Liver (tissue), 8 donors: ENCODE measurements at regions not wholly inside any gene's neighbourhood (a gene's known extent, or its start where the extent isn't known, plus 50 kb on each side); places are given as distances from the start of the nearest gene placed in this dataset.

Experiments used
- DNase-seq: peaks from one replicate; pipeline ENCODE4 v3.0.0-alpha.2; 2017; ENCODE audit warnings: low spot score
- H3K27ac ChIP-seq, 2 donors: one replicate each; pipeline ENCODE4 v1.7.0; 2013; ENCODE audit warnings: inconsistent platforms in 2 of 2, low read length in 2 of 2, control low read depth in 1 of 2, low read depth in 1 of 2, mild to moderate bottlenecking in 1 of 2
- H3K27me3 ChIP-seq, 4 donors: one replicate each; pipeline versions ENCODE4 v1.6.1 to v1.7.0; 2013; ENCODE audit warnings: low read length in 3 of 4, inconsistent platforms in 1 of 4, mild to moderate bottlenecking in 1 of 4, moderate library complexity in 1 of 4; ENCODE audit not compliant: control insufficient read depth in 4 of 4, insufficient read depth in 4 of 4
- H3K36me3 ChIP-seq, 4 donors: one replicate each; pipeline versions ENCODE4 v1.6.1 to v1.7.0; 2013; ENCODE audit warnings: low read length in 3 of 4, mild to moderate bottlenecking in 3 of 4, low read depth in 1 of 4, moderate library complexity in 1 of 4; ENCODE audit not compliant: control insufficient read depth in 4 of 4, insufficient read depth in 3 of 4
- H3K4me1 ChIP-seq, 4 donors: one replicate each; pipeline versions ENCODE4 v1.6.1 to v1.7.0; 2013; ENCODE audit warnings: low read length in 3 of 4, mild to moderate bottlenecking in 3 of 4, moderate library complexity in 1 of 4; ENCODE audit not compliant: control insufficient read depth in 4 of 4, insufficient read depth in 4 of 4
- H3K4me3 ChIP-seq, 3 donors: one replicate each; pipeline versions ENCODE4 v1.6.1 to v1.7.0; 2013; ENCODE audit warnings: low read length in 3 of 3, control low read depth in 1 of 3, low read depth in 1 of 3, mild to moderate bottlenecking in 1 of 3
- H3K9ac ChIP-seq, 2 donors: one replicate each; pipeline ENCODE4 v1.7.0; 2013; ENCODE audit warnings: low read length in 2 of 2, mild to moderate bottlenecking in 2 of 2, moderate library complexity in 2 of 2, control low read depth in 1 of 2, low read depth in 1 of 2
- H3K9me3 ChIP-seq, 4 donors: one replicate each; pipeline versions ENCODE4 v1.6.1 to v1.7.0; 2013; ENCODE audit warnings: low read length in 3 of 4; ENCODE audit not compliant: control insufficient read depth in 4 of 4
- ATF3 ChIP-seq: IDR thresholded peaks from 2 replicates; pipeline ENCODE4 v1.6.1; 2016; ENCODE audit warnings: antibody characterized with exemption
- CTCF ChIP-seq: fragments of 150-350 bp; IDR thresholded peaks from 2 replicates; pipeline ENCODE4 v1.5.1; 2017; ENCODE audit warnings: improper control_type of control experiment, low read depth, low read length; ENCODE audit not compliant: missing input control
- EGR1 ChIP-seq, 2 donors: IDR thresholded peaks; 2 replicates each; pipeline ENCODE4 v1.6.1; 2016 to 2018; ENCODE audit warnings: antibody characterized with exemption in 2 of 2, low read depth in 2 of 2
- FOXA1 ChIP-seq: IDR thresholded peaks from 2 replicates; pipeline ENCODE4 v1.6.1; 2016; ENCODE audit warnings: antibody characterized with exemption
- FOXA2 ChIP-seq: IDR thresholded peaks from 2 replicates; pipeline ENCODE4 v1.6.1; 2016; ENCODE audit warnings: antibody characterized with exemption
- GABPA ChIP-seq, 2 donors: IDR thresholded peaks in 1 of 2; conservative IDR thresholded peaks in 1 of 2; 2 replicates each; pipeline ENCODE4 v1.6.1; 2016; ENCODE audit warnings: antibody characterized with exemption in 2 of 2, mild to moderate bottlenecking in 1 of 2, moderate library complexity in 1 of 2
- HNF4A ChIP-seq, 2 donors: conservative IDR thresholded peaks; 2 replicates each; pipeline ENCODE4 v1.6.1; 2016; ENCODE audit warnings: antibody characterized with exemption in 2 of 2, mild to moderate bottlenecking in 2 of 2
- JUND ChIP-seq, 2 donors: IDR thresholded peaks; 2 replicates each; pipeline ENCODE4 v1.6.1; 2016; ENCODE audit warnings: antibody characterized with exemption in 2 of 2
- NR2F2 ChIP-seq: IDR thresholded peaks from 2 replicates; pipeline ENCODE4 v1.6.1; 2016; ENCODE audit warnings: antibody characterized with exemption
- RAD21 ChIP-seq, 2 donors: IDR thresholded peaks; 2 replicates each; pipeline ENCODE4 v1.6.1; 2016; ENCODE audit warnings: antibody characterized with exemption in 2 of 2, mild to moderate bottlenecking in 2 of 2
- REST ChIP-seq: IDR thresholded peaks from 2 replicates; pipeline ENCODE4 v1.6.1; 2016; ENCODE audit warnings: antibody characterized with exemption, mild to moderate bottlenecking
- RXRA ChIP-seq, 2 donors: IDR thresholded peaks; 2 replicates each; pipeline ENCODE4 v1.6.1; 2017 to 2018; ENCODE audit warnings: antibody characterized with exemption in 2 of 2, mild to moderate bottlenecking in 1 of 2
- SP1 ChIP-seq: IDR thresholded peaks from 2 replicates; pipeline ENCODE4 v1.6.1; 2018; ENCODE audit warnings: antibody characterized with exemption, mild to moderate bottlenecking
- TAF1 ChIP-seq: conservative IDR thresholded peaks from 2 replicates; pipeline ENCODE4 v1.6.1; 2016; ENCODE audit warnings: antibody characterized with exemption, mild to moderate bottlenecking
- YY1 ChIP-seq: IDR thresholded peaks from 2 replicates; pipeline ENCODE4 v1.6.1; 2016; ENCODE audit warnings: antibody characterized with exemption, mild to moderate bottlenecking
- WGBS: extraction: QIAGEN DNeasy Blood & Tissue Kit; methylation state at CpG from one replicate; pipeline ENCODE4 v1.1.7; 2013; 5-methylcytosine and 5-hydroxymethylcytosine counted together
- TF ChIP-seq, protein P1 (sequence below): IDR thresholded peaks from 2 replicates; pipeline ENCODE4 v1.6.1; 2016; ENCODE audit warnings: antibody characterized with exemption
- donor health status: healthy.
- donor health status: healthy.
- donor health status: healthy.
- donor health status: healthy.
- donor health status: healthy.

GRCh38 chr11:104738918-104739317 lies 159.3 kb downstream of the CASP12 start:
- Histone ChIP-seq H3K4me3 (no peak overlapping the region), H3K27me3 (no peaks in the 10 kb centered on the region), H3K9ac (no peak overlapping the region), H3K4me1 (no peaks in the 10 kb centered on the region), H3K9me3 (no peaks in the 10 kb centered on the region), H3K27ac (no peak overlapping the region), H3K36me3 (no peaks in the 10 kb centered on the region)
- no peak for DNase-seq
- WGBS = 71% methylated on average over 3 of the region's 3 CpGs
- TF ChIP-seq NR2F2 (no peak), REST (no peak), FOXA2 (no peak), HNF4A (conservative IDR thresholded peaks at IDR 0.05) (no peak), ATF3 (no peak), EGR1 (IDR thresholded peaks at IDR 0.05; ENCODE audit: low read depth in 2 of 2) (no peak), FOXA1 (no peak), RAD21 (IDR thresholded peaks at IDR 0.05) (no peak), CTCF (no peak)

GRCh38 chr11:104738208-104738607 lies 160.1 kb downstream of the CASP12 start:
- Histone ChIP-seq H3K27me3 (no peaks in the 10 kb centered on the region), H3K36me3 (no peaks in the 10 kb centered on the region), H3K9me3 (no peaks in the 10 kb centered on the region), H3K27ac (no peak overlapping the region), H3K4me1 (no peaks in the 10 kb centered on the region), H3K9ac (no peak overlapping the region), H3K4me3 (no peak overlapping the region)
- no peak for TF ChIP-seq TAF1
- TF ChIP-seq REST = no peak
- TF ChIP-seq JUND (IDR thresholded peaks at IDR 0.05) = no peak
- no peak for TF ChIP-seq SP1
- no peak for TF ChIP-seq ATF3
- TF ChIP-seq CTCF = no peak
- TF ChIP-seq, protein P1, sequence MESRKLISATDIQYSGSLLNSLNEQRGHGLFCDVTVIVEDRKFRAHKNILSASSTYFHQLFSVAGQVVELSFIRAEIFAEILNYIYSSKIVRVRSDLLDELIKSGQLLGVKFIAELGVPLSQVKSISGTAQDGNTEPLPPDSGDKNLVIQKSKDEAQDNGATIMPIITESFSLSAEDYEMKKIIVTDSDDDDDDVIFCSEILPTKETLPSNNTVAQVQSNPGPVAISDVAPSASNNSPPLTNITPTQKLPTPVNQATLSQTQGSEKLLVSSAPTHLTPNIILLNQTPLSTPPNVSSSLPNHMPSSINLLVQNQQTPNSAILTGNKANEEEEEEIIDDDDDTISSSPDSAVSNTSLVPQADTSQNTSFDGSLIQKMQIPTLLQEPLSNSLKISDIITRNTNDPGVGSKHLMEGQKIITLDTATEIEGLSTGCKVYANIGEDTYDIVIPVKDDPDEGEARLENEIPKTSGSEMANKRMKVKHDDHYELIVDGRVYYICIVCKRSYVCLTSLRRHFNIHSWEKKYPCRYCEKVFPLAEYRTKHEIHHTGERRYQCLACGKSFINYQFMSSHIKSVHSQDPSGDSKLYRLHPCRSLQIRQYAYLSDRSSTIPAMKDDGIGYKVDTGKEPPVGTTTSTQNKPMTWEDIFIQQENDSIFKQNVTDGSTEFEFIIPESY = no peak
- no peak for TF ChIP-seq NR2F2
- no peak for TF ChIP-seq GABPA (IDR thresholded peaks at IDR 0.05 in 1 of 2, conservative IDR thresholded peaks at IDR 0.05 in 1 of 2)
- no peak for TF ChIP-seq RXRA (IDR thresholded peaks at IDR 0.05)
- TF ChIP-seq YY1 = no peak
- TF ChIP-seq RAD21 (IDR thresholded peaks at IDR 0.05) = no peak
- no peak for TF ChIP-seq HNF4A (conservative IDR thresholded peaks at IDR 0.05)
- DNase-seq = no peak
- WGBS = 52% methylated on average over 4 of the region's 4 CpGs
